GM19463 (cell line): ENCODE measurements at regions not wholly inside any gene's neighbourhood (a gene's known extent, or its start where the extent isn't known, plus 50 kb on each side); places are given as distances from the start of the nearest gene placed in this dataset.
"Not testable (repeated sequence)": the region's sequence is repeated elsewhere in the genome, so short reads cannot be mapped to it uniquely, and the experiment has no call there.

Source experiments
- ATAC-seq: cut with Tn5 transposase; IDR thresholded peaks from one replicate; pipeline ENCODE4 v1.9.1; 2021; ENCODE audit warnings: mild to moderate bottlenecking, moderate library complexity; ENCODE audit not compliant: unreplicated experiment

GRCh38 chr20:7151676-7152470, 384.4 kb downstream of the BMP2 start:
- ATAC-seq = no peak

GRCh38 chr20:7155282-7155681, 387.8 kb downstream of the BMP2 start:
- ATAC-seq = no peak

- ATAC-seq = no peak
These were observed 388.3 kb downstream of the BMP2 start for GRCh38 chr20:7155794-7156193.

GRCh38 chr20:7159903-7160302, 392.4 kb downstream of the BMP2 start:
- ATAC-seq = no peak

GRCh38 chr20:7161690-7162089, 394.2 kb downstream of the BMP2 start:
- peak; percentile 68 for ATAC-seq

GRCh38 chr20:7171911-7172310, 404.4 kb downstream of the BMP2 start:
- no peak for ATAC-seq

GRCh38 chr20:7174554-7174953, 407.1 kb downstream of the BMP2 start:
- ATAC-seq = no peak

- not testable (repeated sequence) for ATAC-seq
These were observed 408.3 kb downstream of the BMP2 start for GRCh38 chr20:7175827-7176226.

- no peak for ATAC-seq
These were observed 410.5 kb downstream of the BMP2 start for GRCh38 chr20:7178004-7178403.

- no peak for ATAC-seq
These were observed 413.0 kb downstream of the BMP2 start for GRCh38 chr20:7180256-7181045.

- ATAC-seq = no peak
These were observed 421.7 kb downstream of the BMP2 start for GRCh38 chr20:7189231-7189630.

- no peak for ATAC-seq
These were observed 426.2 kb downstream of the BMP2 start for GRCh38 chr20:7193681-7194080.

- ATAC-seq = no peak
These were observed 428.2 kb downstream of the BMP2 start for GRCh38 chr20:7195704-7196103.

- ATAC-seq = no peak
These were observed 429.0 kb downstream of the BMP2 start for GRCh38 chr20:7196481-7196880.

- no peak for ATAC-seq
These were observed 432.4 kb downstream of the BMP2 start for GRCh38 chr20:7199861-7200260.

- ATAC-seq = no peak
These were observed 439.8 kb downstream of the BMP2 start for GRCh38 chr20:7207186-7207798.

GRCh38 chr20:7210910-7211309, 443.4 kb downstream of the BMP2 start:
- ATAC-seq = no peak

- no peak for ATAC-seq
These were observed 446.7 kb downstream of the BMP2 start for GRCh38 chr20:7214081-7214740.

- ATAC-seq = no peak
These were observed 450.1 kb downstream of the BMP2 start for GRCh38 chr20:7217606-7218005.

GRCh38 chr20:7220755-7221154, 453.3 kb downstream of the BMP2 start:
- no peak for ATAC-seq

- no peak for ATAC-seq
These were observed 458.7 kb downstream of the BMP2 start for GRCh38 chr20:7226156-7226555.
